NB4 (cell line): ENCODE measurements at regions not wholly inside any gene's neighbourhood (a gene's known extent, or its start where the extent isn't known, plus 50 kb on each side); places are given as distances from the start of the nearest gene placed in this dataset.

Experiments
- DNase-seq: peaks from one replicate; pipeline ENCODE4 v3.0.0; 2010; ENCODE audit warnings: low read depth
- H3K4me3 ChIP-seq: one replicate; pipeline ENCODE4 v1.5.1; 2011; ENCODE audit warnings: mild to moderate bottlenecking, low read depth, low read length, moderate library complexity
- MYC ChIP-seq: IDR thresholded peaks from 2 replicates; pipeline ENCODE4 v1.6.1; 2011; ENCODE audit warnings: low read depth, low read length
- POLR2A ChIP-seq: IDR thresholded peaks from 2 replicates; pipeline ENCODE4 v1.6.1; 2011; ENCODE audit warnings: mild to moderate bottlenecking; ENCODE audit not compliant: insufficient read length; ENCODE audit errors: extremely low read depth
- TF ChIP-seq, protein P1 (sequence below): IDR thresholded peaks from one replicate; pipeline ENCODE4 v1.5.1; 2012; ENCODE audit warnings: low read depth, low read length
- TF ChIP-seq, protein P2 (sequence below): IDR thresholded peaks from 2 replicates; pipeline ENCODE4 v1.6.1; 2011; ENCODE audit warnings: low read depth, low read length

DNA sequence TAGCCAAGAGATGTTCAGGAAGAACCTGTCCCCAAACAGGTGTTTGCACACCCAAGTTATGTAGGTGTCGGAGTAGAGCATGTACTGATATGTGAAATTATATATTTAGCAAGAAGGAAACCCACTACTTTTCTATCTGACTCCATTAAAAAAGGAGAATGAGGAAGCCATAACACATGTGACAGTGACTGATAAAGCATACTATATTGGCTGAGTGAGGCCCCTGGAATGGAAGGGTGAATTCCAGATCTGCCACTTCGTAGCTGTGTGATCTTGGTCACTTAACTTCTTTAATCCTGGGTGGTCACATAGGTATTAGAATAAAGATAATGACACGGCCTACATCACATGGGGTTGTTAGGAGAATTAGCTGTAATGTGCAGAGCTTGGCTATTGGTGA lies 116.0 kb upstream of the MAN2A1 start:
- TF ChIP-seq, protein P1, sequence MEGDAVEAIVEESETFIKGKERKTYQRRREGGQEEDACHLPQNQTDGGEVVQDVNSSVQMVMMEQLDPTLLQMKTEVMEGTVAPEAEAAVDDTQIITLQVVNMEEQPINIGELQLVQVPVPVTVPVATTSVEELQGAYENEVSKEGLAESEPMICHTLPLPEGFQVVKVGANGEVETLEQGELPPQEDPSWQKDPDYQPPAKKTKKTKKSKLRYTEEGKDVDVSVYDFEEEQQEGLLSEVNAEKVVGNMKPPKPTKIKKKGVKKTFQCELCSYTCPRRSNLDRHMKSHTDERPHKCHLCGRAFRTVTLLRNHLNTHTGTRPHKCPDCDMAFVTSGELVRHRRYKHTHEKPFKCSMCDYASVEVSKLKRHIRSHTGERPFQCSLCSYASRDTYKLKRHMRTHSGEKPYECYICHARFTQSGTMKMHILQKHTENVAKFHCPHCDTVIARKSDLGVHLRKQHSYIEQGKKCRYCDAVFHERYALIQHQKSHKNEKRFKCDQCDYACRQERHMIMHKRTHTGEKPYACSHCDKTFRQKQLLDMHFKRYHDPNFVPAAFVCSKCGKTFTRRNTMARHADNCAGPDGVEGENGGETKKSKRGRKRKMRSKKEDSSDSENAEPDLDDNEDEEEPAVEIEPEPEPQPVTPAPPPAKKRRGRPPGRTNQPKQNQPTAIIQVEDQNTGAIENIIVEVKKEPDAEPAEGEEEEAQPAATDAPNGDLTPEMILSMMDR, result no peak
- TF ChIP-seq MYC (no peak), POLR2A (no peak)
- TF ChIP-seq, protein P2, sequence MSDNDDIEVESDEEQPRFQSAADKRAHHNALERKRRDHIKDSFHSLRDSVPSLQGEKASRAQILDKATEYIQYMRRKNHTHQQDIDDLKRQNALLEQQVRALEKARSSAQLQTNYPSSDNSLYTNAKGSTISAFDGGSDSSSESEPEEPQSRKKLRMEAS, result no peak
- no peak overlapping the region for H3K4me3 ChIP-seq
- no peak for DNase-seq

GRCh38 chr5:109573256-109573655 lies 116.5 kb upstream of the MAN2A1 start:
- TF ChIP-seq MYC, result no peak
- no peak for TF ChIP-seq POLR2A
- TF ChIP-seq, protein P2, result no peak
- TF ChIP-seq, protein P1, result no peak
- DNase-seq, result no peak
- H3K4me3 ChIP-seq, result no peak overlapping the region

- no peak for TF ChIP-seq MYC
- TF ChIP-seq, protein P1, result no peak
- no peak for TF ChIP-seq POLR2A
- TF ChIP-seq, protein P2, result no peak
- no peak overlapping the region for H3K4me3 ChIP-seq
- DNase-seq, result no peak
Observed at GRCh38 chr5:109571785-109572184, 117.9 kb upstream of the MAN2A1 start.

DNA sequence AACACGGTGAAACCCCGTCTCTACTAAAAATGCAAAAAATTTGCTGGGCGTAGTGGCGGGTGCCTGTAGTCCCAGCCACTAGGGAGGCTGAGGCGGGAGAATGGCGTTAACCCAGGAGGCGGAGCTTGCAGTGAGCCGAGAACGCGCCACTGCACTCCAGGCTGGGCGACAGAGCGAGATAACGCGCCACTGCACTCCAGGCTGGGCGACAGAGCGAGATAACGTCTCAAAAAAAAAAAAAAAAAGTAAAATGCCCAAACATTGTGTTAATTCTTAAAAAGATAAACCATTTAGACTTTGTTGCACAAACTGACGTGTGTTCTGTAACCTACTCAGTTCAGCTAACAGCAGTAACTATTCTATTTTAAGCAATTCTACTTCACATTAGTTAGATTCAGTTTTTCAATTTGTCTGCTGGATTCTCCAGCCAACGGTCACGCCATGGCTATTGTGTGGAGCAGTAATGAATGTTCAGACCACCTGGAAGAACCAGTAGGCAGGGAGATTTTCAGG lies 119.3 kb upstream of the MAN2A1 start:
- DNase-seq, result no peak
- H3K4me3 ChIP-seq, result no peak overlapping the region
- TF ChIP-seq, protein P1, result no peak
- TF ChIP-seq POLR2A, result no peak
- TF ChIP-seq, protein P2, result no peak
- no peak for TF ChIP-seq MYC

DNA sequence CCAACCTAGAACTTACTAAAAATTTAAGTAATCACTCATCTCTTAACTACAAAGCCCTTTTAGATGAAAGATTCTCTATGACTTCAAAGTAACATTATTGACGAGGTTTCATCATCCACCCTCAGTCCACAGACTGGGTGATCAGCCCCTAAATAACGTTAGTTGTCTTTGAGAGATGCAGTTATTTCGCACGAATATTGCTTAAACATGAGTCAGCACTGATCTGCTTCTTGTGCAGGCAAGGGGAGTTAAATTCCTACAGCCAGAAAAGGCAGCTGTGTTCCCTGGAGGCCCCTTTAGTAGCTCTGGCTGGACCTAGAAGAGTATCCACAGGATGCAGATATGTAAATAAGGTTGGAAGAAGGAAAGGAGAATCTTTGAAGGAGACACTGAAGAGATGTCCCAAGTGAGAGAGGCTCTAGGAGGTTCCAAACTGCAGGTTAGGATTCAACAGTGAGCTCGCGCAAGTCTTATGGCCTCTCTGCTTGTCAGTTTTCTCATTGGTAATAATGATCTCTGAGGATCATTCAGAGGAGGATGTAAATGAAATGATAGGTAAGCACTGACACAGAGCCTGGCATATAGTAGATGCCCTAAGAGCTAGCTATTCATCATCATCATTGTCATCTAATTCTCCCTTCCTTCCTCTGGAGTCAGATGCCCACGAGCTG lies 122.2 kb upstream of the MAN2A1 start:
- no peak overlapping the region for H3K4me3 ChIP-seq
- TF ChIP-seq, protein P2, result no peak
- TF ChIP-seq, protein P1, result no peak
- no peak for TF ChIP-seq MYC
- TF ChIP-seq POLR2A, result no peak
- DNase-seq, result peak; percentile 92

DNA sequence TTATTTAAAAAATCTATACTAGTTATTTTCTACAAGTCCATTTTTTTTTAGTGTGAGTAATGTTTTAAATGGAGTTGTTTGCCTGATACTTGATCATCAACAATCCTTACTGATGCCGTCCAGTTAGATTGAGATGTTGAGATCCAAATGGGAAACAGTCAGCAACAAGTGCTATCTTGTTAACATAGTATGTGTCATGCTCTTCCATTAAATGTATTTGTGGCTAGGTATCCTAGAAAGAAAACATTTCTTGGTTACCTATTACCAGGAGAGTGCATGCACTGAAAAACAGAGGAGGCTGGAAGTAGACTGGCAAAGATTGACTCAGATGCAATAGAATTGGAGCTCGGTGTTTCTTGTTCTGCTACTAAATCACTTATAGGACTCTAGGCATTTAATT lies 123.4 kb upstream of the MAN2A1 start:
- TF ChIP-seq, protein P2, result no peak
- TF ChIP-seq MYC, result no peak
- TF ChIP-seq, protein P1, result no peak
- TF ChIP-seq POLR2A, result no peak
- H3K4me3 ChIP-seq, result no peak overlapping the region
- no peak for DNase-seq
